ENCODE measurements at regions not wholly inside any gene's neighbourhood (a gene's known extent, or its start where the extent isn't known, plus 50 kb on each side); places are given as distances from the start of the nearest gene placed in this dataset.

DNA sequence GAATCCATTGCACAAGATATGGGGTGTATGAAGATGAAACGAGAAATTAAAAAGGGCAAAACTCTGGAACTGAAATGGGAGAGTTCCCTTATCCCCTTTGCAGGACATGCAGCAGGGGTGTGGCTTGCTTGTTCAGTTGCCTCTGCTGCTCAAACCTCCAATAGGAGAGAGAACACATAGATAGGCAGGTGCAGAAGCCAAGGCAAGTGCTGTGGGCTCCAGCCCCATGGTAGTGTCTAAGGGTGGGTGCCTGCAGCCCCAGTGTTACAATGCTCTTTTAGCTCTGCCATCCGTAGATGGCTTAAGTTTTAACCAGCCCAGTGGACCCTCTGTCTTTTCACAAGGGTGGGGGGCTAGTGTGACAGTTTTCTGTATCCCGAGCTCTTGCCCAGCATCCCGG, 69.7 kb downstream of the CMAS start:
- H3K36me3 ChIP-seq (replicated peaks; ENCODE audit: insufficient read depth, low read depth) = no peaks in the 10 kb centered on the region
- no peak overlapping the region for H2AFZ ChIP-seq
- no peaks in the 10 kb centered on the region for H3K79me2 ChIP-seq
- 92% methylated on average over 4 of the region's 4 CpGs for WGBS (ENCODE audit: low lambda C conversion rate, missing lambda C conversion rate)
- no peak overlapping the region for H3K27ac ChIP-seq
- DNase-seq (ENCODE audit: low spot score) = no peak
- no peak for TF ChIP-seq EZH2phosphoT487 (IDR thresholded peaks at IDR 0.05; ENCODE audit: low read depth, severe bottlenecking, unreplicated experiment)
- no peak for TF ChIP-seq EZH2 (IDR thresholded peaks at IDR 0.05; ENCODE audit: borderline replicate concordance)
- TF ChIP-seq, protein P1, sequence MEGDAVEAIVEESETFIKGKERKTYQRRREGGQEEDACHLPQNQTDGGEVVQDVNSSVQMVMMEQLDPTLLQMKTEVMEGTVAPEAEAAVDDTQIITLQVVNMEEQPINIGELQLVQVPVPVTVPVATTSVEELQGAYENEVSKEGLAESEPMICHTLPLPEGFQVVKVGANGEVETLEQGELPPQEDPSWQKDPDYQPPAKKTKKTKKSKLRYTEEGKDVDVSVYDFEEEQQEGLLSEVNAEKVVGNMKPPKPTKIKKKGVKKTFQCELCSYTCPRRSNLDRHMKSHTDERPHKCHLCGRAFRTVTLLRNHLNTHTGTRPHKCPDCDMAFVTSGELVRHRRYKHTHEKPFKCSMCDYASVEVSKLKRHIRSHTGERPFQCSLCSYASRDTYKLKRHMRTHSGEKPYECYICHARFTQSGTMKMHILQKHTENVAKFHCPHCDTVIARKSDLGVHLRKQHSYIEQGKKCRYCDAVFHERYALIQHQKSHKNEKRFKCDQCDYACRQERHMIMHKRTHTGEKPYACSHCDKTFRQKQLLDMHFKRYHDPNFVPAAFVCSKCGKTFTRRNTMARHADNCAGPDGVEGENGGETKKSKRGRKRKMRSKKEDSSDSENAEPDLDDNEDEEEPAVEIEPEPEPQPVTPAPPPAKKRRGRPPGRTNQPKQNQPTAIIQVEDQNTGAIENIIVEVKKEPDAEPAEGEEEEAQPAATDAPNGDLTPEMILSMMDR (IDR thresholded peaks at IDR 0.05; ENCODE audit: poor library complexity) = no peak
- H3K4me1 ChIP-seq (ENCODE audit: insufficient read depth) = no peaks in the 10 kb centered on the region
- H3K4me2 ChIP-seq = no peak overlapping the region
- peaks cover 3% of the 10 kb centered on the region for H3K27me3 ChIP-seq
- H4K20me1 ChIP-seq (ENCODE audit: insufficient read depth, poor library complexity, severe bottlenecking) = no peaks in the 10 kb centered on the region
- no peaks in the 10 kb centered on the region for H3K9me3 ChIP-seq (ENCODE audit: low read depth)
- H3K4me3 ChIP-seq = no peak overlapping the region
- H3K9me2 ChIP-seq (replicated peaks; ENCODE audit: insufficient read depth) = no peaks in the 10 kb centered on the region

DNA sequence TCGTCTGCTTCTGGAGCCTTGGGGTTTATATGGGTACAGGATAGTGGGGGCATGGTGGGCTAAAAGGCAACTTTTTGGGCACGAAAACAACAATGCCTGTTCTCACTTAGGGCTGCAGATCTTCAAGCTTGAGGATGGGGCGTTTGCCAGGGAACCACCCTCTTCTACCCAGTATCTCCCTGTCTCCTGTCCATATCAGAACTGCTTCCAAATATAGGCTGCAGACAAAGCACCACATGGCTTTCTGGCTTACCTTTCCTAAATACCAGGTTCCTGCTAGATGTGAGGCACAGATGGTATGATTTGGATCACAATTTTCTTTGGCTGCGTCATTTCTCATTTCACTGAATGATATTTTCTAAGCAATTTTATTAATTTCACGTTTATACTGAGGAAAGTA, 70.4 kb downstream of the CMAS start:
- Histone ChIP-seq H3K27ac (no peak overlapping the region), H3K9me3 (ENCODE audit: low read depth) (no peaks in the 10 kb centered on the region), H3K4me1 (ENCODE audit: insufficient read depth) (no peaks in the 10 kb centered on the region), H3K79me2 (no peaks in the 10 kb centered on the region), H3K36me3 (replicated peaks; ENCODE audit: insufficient read depth, low read depth) (no peaks in the 10 kb centered on the region), H3K4me3 (no peak overlapping the region), H3K9me2 (replicated peaks; ENCODE audit: insufficient read depth) (no peaks in the 10 kb centered on the region), H3K4me2 (no peak overlapping the region), H2AFZ (no peak overlapping the region), H3K27me3 (peaks cover 3% of the 10 kb centered on the region), H4K20me1 (ENCODE audit: insufficient read depth, poor library complexity, severe bottlenecking) (no peaks in the 10 kb centered on the region)
- no peak for DNase-seq (ENCODE audit: low spot score)
- TF ChIP-seq EZH2phosphoT487 (IDR thresholded peaks at IDR 0.05; ENCODE audit: low read depth, severe bottlenecking, unreplicated experiment) (no peak), EZH2 (IDR thresholded peaks at IDR 0.05; ENCODE audit: borderline replicate concordance) (no peak)
- 81% methylated on average over 5 of the region's 5 CpGs for WGBS (ENCODE audit: low lambda C conversion rate, missing lambda C conversion rate)

DNA sequence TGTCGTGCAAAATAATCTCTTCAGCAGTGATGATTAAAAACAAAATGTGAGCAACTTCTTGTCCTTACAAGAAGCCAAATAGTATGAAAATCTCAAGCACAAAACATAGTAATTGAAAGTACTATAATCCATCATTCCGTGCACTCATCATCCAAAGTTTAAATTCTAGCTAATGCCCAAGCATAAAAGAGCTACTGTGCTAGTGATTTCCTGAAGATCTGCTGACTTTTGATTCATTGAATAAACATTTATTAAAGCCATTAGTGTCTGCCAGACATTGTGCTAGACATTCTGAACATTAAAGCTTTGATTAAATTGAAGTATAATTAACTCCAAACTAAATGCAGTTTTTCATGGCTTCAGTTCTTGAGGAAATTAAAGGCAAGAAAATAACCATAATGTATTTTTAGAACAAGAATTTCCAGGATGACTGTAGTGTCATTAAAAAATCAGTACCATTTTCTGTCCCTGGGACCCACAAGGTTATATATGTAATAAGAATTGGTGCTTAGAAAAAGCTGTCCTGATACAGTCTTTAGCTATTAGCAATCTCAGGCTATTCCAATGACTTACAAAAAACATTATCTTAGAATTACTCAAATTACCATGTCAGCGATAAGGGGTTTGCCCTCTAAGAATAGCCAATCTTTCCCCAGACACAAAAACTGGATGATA, 71.7 kb downstream of the CMAS start:
- H3K36me3 ChIP-seq (replicated peaks; ENCODE audit: insufficient read depth, low read depth) = no peaks in the 10 kb centered on the region

DNA sequence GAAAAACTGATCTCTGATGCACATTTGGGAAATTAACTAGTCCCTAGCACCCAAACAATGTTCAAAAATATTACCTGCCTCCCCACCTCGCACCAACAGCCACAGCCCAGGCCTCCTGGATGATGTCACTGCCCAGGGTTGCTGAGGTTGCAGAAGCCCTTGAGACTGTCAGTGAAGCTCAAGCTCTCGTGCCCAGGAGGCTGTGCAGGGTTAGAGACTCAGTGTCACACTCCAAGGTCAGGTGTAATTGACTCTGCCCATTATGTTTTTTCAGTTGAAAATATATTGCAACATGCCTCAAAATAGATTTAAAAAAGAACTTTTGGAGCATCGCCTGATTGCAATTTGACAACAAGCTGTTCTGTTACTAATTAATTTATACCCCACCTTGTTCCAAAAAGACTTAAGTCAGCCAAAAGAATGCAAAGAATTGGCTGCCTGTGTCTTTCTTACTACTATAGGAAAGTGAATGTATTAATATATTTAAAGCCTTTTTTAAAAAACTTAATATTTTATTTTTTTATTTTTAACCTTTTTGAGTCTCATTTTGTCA, 72.3 kb downstream of the CMAS start:
- H3K4me1 ChIP-seq (ENCODE audit: insufficient read depth) = no peaks in the 10 kb centered on the region
- WGBS (ENCODE audit: low lambda C conversion rate, missing lambda C conversion rate) = 73% methylated on average over 3 of the region's 3 CpGs
- H3K4me2 ChIP-seq = no peak overlapping the region
- H3K9me2 ChIP-seq (replicated peaks; ENCODE audit: insufficient read depth) = no peaks in the 10 kb centered on the region
- no peaks in the 10 kb centered on the region for H3K36me3 ChIP-seq (replicated peaks; ENCODE audit: insufficient read depth, low read depth)
- H3K27me3 ChIP-seq = peaks cover 3% of the 10 kb centered on the region
- no peak for DNase-seq (ENCODE audit: low spot score)
- no peaks in the 10 kb centered on the region for H3K79me2 ChIP-seq
- H3K9me3 ChIP-seq (ENCODE audit: low read depth) = no peaks in the 10 kb centered on the region
- H2AFZ ChIP-seq = no peak overlapping the region
- no peak overlapping the region for H3K27ac ChIP-seq
- H3K4me3 ChIP-seq = no peak overlapping the region
- H4K20me1 ChIP-seq (ENCODE audit: insufficient read depth, poor library complexity, severe bottlenecking) = no peaks in the 10 kb centered on the region
- TF ChIP-seq EZH2 (IDR thresholded peaks at IDR 0.05; ENCODE audit: borderline replicate concordance) = no peak
- TF ChIP-seq EZH2phosphoT487 (IDR thresholded peaks at IDR 0.05; ENCODE audit: low read depth, severe bottlenecking, unreplicated experiment) = no peak

More for the DNA sequence above, 71.7 kb downstream of the CMAS start:
- no peak overlapping the region for H3K4me2 ChIP-seq
- no peak for TF ChIP-seq EZH2 (IDR thresholded peaks at IDR 0.05; ENCODE audit: borderline replicate concordance)
- TF ChIP-seq, protein P1 (IDR thresholded peaks at IDR 0.05; ENCODE audit: poor library complexity) = no peak
- no peak for TF ChIP-seq EZH2phosphoT487 (IDR thresholded peaks at IDR 0.05; ENCODE audit: low read depth, severe bottlenecking, unreplicated experiment)
- no peaks in the 10 kb centered on the region for H4K20me1 ChIP-seq (ENCODE audit: insufficient read depth, poor library complexity, severe bottlenecking)
- no peak for DNase-seq (ENCODE audit: low spot score)
- H3K9me2 ChIP-seq (replicated peaks; ENCODE audit: insufficient read depth) = no peaks in the 10 kb centered on the region
- H3K4me3 ChIP-seq = no peak overlapping the region
- no peaks in the 10 kb centered on the region for H3K79me2 ChIP-seq
- no peak overlapping the region for H2AFZ ChIP-seq
- H3K27ac ChIP-seq = no peak overlapping the region
- H3K4me1 ChIP-seq (ENCODE audit: insufficient read depth) = no peaks in the 10 kb centered on the region
- H3K27me3 ChIP-seq = peaks cover 3% of the 10 kb centered on the region
- H3K9me3 ChIP-seq (ENCODE audit: low read depth) = no peaks in the 10 kb centered on the region
- WGBS (ENCODE audit: low lambda C conversion rate, missing lambda C conversion rate) = 64% methylated on average over 3 of the region's 3 CpGs
